ENCODE measurements at regions not wholly inside any gene's neighbourhood (a gene's known extent, or its start where the extent isn't known, plus 50 kb on each side); places are given as distances from the start of the nearest gene placed in this dataset.

GRCh38 chr12:59861635-59862034 is 265.8 kb downstream of the SLC16A7 start:
- Histone ChIP-seq H3K36me3 (ENCODE audit: control insufficient read depth, insufficient read depth, low read length) (no peaks in the 10 kb centered on the region), H3K4me1 (ENCODE audit: control insufficient read depth, insufficient read depth, low read length, poor library complexity, severe bottlenecking) (no peaks in the 10 kb centered on the region), H3K27ac (ENCODE audit: insufficient read depth, low read length, poor library complexity, severe bottlenecking) (no peak overlapping the region), H3K4me3 (ENCODE audit: low read depth, low read length) (no peak overlapping the region), H3K27me3 (ENCODE audit: control insufficient read depth, insufficient read depth, low read length) (no peaks in the 10 kb centered on the region), H3K9me3 (ENCODE audit: control insufficient read depth in 2 of 2, low read length in 2 of 2) (no peaks in the 10 kb centered on the region)
- DNase-seq (no peak), ATAC-seq (ENCODE audit: low read depth in 2 of 2) (no peak)
- Mint-ChIP-seq H3K36me3 (no peaks in the 10 kb centered on the region), H3K4me3 (no peak overlapping the region), H3K27ac (no peak overlapping the region), H3K4me1 (no peaks in the 10 kb centered on the region), H3K27me3 (no peaks in the 10 kb centered on the region), H3K9me3 (peaks cover 0 to 9% (median 3%) of the 10 kb centered on the region in 7 donors)

GRCh38 chr12:59867055-59867454 is 271.2 kb downstream of the SLC16A7 start:
- Histone ChIP-seq H3K36me3 (ENCODE audit: control insufficient read depth, insufficient read depth, low read length) (no peaks in the 10 kb centered on the region), H3K4me3 (ENCODE audit: low read depth, low read length) (no peak overlapping the region), H3K27me3 (ENCODE audit: control insufficient read depth, insufficient read depth, low read length) (no peaks in the 10 kb centered on the region), H3K4me1 (ENCODE audit: control insufficient read depth, insufficient read depth, low read length, poor library complexity, severe bottlenecking) (no peaks in the 10 kb centered on the region), H3K27ac (ENCODE audit: insufficient read depth, low read length, poor library complexity, severe bottlenecking) (no peak overlapping the region), H3K9me3 (ENCODE audit: control insufficient read depth in 2 of 2, low read length in 2 of 2) (no peaks in the 10 kb centered on the region)
- Mint-ChIP-seq H3K27me3 (no peaks in the 10 kb centered on the region), H3K36me3 (no peaks in the 10 kb centered on the region), H3K4me1 (no peaks in the 10 kb centered on the region), H3K9me3 (peaks cover 0 to 4% (median 0%) of the 10 kb centered on the region in 7 donors), H3K27ac (no peak overlapping the region), H3K4me3 (no peak overlapping the region)
- DNase-seq, result no peak
- ATAC-seq (ENCODE audit: low read depth in 2 of 2), result no peak

- no peak for DNase-seq
- no peaks in the 10 kb centered on the region for H3K36me3 Mint-ChIP-seq
- peaks cover 0 to 4% (median 0%) of the 10 kb centered on the region in 7 donors for H3K9me3 Mint-ChIP-seq
- no peaks in the 10 kb centered on the region for H3K9me3 ChIP-seq (ENCODE audit: control insufficient read depth in 2 of 2, low read length in 2 of 2)
- no peak overlapping the region for H3K27ac Mint-ChIP-seq
- H3K36me3 ChIP-seq (ENCODE audit: control insufficient read depth, insufficient read depth, low read length), result no peaks in the 10 kb centered on the region
- H3K4me3 Mint-ChIP-seq, result no peak overlapping the region
- H3K4me3 ChIP-seq (ENCODE audit: low read depth, low read length), result no peak overlapping the region
- H3K4me1 ChIP-seq (ENCODE audit: control insufficient read depth, insufficient read depth, low read length, poor library complexity, severe bottlenecking), result no peaks in the 10 kb centered on the region
- no peak overlapping the region for H3K27ac ChIP-seq (ENCODE audit: insufficient read depth, low read length, poor library complexity, severe bottlenecking)
- H3K27me3 Mint-ChIP-seq, result no peaks in the 10 kb centered on the region
- no peak for ATAC-seq (ENCODE audit: low read depth in 2 of 2)
- H3K4me1 Mint-ChIP-seq, result no peaks in the 10 kb centered on the region
- no peaks in the 10 kb centered on the region for H3K27me3 ChIP-seq (ENCODE audit: control insufficient read depth, insufficient read depth, low read length)
Observed at GRCh38 chr12:59867689-59868088, 271.9 kb downstream of the SLC16A7 start.

GRCh38 chr12:59871779-59872178 is 275.9 kb downstream of the SLC16A7 start:
- no peaks in the 10 kb centered on the region for H3K27me3 Mint-ChIP-seq
- no peaks in the 10 kb centered on the region for H3K9me3 ChIP-seq (ENCODE audit: control insufficient read depth in 2 of 2, low read length in 2 of 2)
- H3K4me3 Mint-ChIP-seq, result no peak overlapping the region
- DNase-seq (no peak), ATAC-seq (ENCODE audit: low read depth in 2 of 2) (no peak)
- H3K36me3 ChIP-seq (ENCODE audit: control insufficient read depth, insufficient read depth, low read length), result no peaks in the 10 kb centered on the region
- H3K4me3 ChIP-seq (ENCODE audit: low read depth, low read length), result no peak overlapping the region
- H3K4me1 Mint-ChIP-seq, result no peaks in the 10 kb centered on the region
- H3K27ac ChIP-seq (ENCODE audit: insufficient read depth, low read length, poor library complexity, severe bottlenecking), result no peak overlapping the region
- H3K27me3 ChIP-seq (ENCODE audit: control insufficient read depth, insufficient read depth, low read length), result no peaks in the 10 kb centered on the region
- no peaks in the 10 kb centered on the region for H3K4me1 ChIP-seq (ENCODE audit: control insufficient read depth, insufficient read depth, low read length, poor library complexity, severe bottlenecking)
- H3K36me3 Mint-ChIP-seq, result no peaks in the 10 kb centered on the region
- H3K9me3 Mint-ChIP-seq, result peaks cover 0 to 5% (median 2%) of the 10 kb centered on the region in 7 donors
- H3K27ac Mint-ChIP-seq, result no peak overlapping the region

GRCh38 chr12:59873136-59873535 is 277.3 kb downstream of the SLC16A7 start:
- no peaks in the 10 kb centered on the region for H3K4me1 ChIP-seq (ENCODE audit: control insufficient read depth, insufficient read depth, low read length, poor library complexity, severe bottlenecking)
- DNase-seq (no peak), ATAC-seq (ENCODE audit: low read depth in 2 of 2) (no peak)
- H3K27me3 Mint-ChIP-seq, result no peaks in the 10 kb centered on the region
- H3K36me3 ChIP-seq (ENCODE audit: control insufficient read depth, insufficient read depth, low read length), result no peaks in the 10 kb centered on the region
- H3K27ac ChIP-seq (ENCODE audit: insufficient read depth, low read length, poor library complexity, severe bottlenecking), result no peak overlapping the region
- no peaks in the 10 kb centered on the region for H3K36me3 Mint-ChIP-seq
- H3K9me3 ChIP-seq (ENCODE audit: control insufficient read depth in 2 of 2, low read length in 2 of 2), result no peaks in the 10 kb centered on the region
- H3K27ac Mint-ChIP-seq, result no peak overlapping the region
- peaks cover 0 to 5% (median 2%) of the 10 kb centered on the region in 7 donors for H3K9me3 Mint-ChIP-seq
- peak overlapping the region in 1 of 4 donors; percentile 2 for H3K4me3 Mint-ChIP-seq
- no peaks in the 10 kb centered on the region for H3K27me3 ChIP-seq (ENCODE audit: control insufficient read depth, insufficient read depth, low read length)
- no peaks in the 10 kb centered on the region for H3K4me1 Mint-ChIP-seq
- H3K4me3 ChIP-seq (ENCODE audit: low read depth, low read length), result no peak overlapping the region

GRCh38 chr12:59874781-59875180 is 279.0 kb downstream of the SLC16A7 start:
- no peak overlapping the region for H3K4me3 Mint-ChIP-seq
- Histone ChIP-seq H3K27me3 (ENCODE audit: control insufficient read depth, insufficient read depth, low read length) (no peaks in the 10 kb centered on the region), H3K9me3 (ENCODE audit: control insufficient read depth in 2 of 2, low read length in 2 of 2) (no peaks in the 10 kb centered on the region), H3K4me3 (ENCODE audit: low read depth, low read length) (no peak overlapping the region), H3K27ac (ENCODE audit: insufficient read depth, low read length, poor library complexity, severe bottlenecking) (no peak overlapping the region), H3K4me1 (ENCODE audit: control insufficient read depth, insufficient read depth, low read length, poor library complexity, severe bottlenecking) (no peaks in the 10 kb centered on the region), H3K36me3 (ENCODE audit: control insufficient read depth, insufficient read depth, low read length) (no peaks in the 10 kb centered on the region)
- no peak overlapping the region for H3K27ac Mint-ChIP-seq
- H3K4me1 Mint-ChIP-seq, result no peaks in the 10 kb centered on the region
- no peaks in the 10 kb centered on the region for H3K27me3 Mint-ChIP-seq
- no peaks in the 10 kb centered on the region for H3K36me3 Mint-ChIP-seq
- ATAC-seq (ENCODE audit: low read depth in 2 of 2), result no peak
- no peak for DNase-seq
- peaks cover 0 to 5% (median 2%) of the 10 kb centered on the region in 7 donors for H3K9me3 Mint-ChIP-seq

GRCh38 chr12:59886131-59886733 is 290.4 kb downstream of the SLC16A7 start:
- Mint-ChIP-seq H3K4me1 (no peaks in the 10 kb centered on the region), H3K36me3 (no peaks in the 10 kb centered on the region), H3K4me3 (no peak overlapping the region), H3K27ac (no peak overlapping the region), H3K9me3 (peaks cover 0 to 4% (median 2%) of the 10 kb centered on the region in 7 donors), H3K27me3 (no peaks in the 10 kb centered on the region)
- no peaks in the 10 kb centered on the region for H3K36me3 ChIP-seq (ENCODE audit: control insufficient read depth, insufficient read depth, low read length)
- no peak overlapping the region for H3K4me3 ChIP-seq (ENCODE audit: low read depth, low read length)
- H3K4me1 ChIP-seq (ENCODE audit: control insufficient read depth, insufficient read depth, low read length, poor library complexity, severe bottlenecking), result no peaks in the 10 kb centered on the region
- no peaks in the 10 kb centered on the region for H3K9me3 ChIP-seq (ENCODE audit: control insufficient read depth in 2 of 2, low read length in 2 of 2)
- H3K27me3 ChIP-seq (ENCODE audit: control insufficient read depth, insufficient read depth, low read length), result no peaks in the 10 kb centered on the region
- DNase-seq, result no peak
- ATAC-seq (ENCODE audit: low read depth in 2 of 2), result no peak
- no peak overlapping the region for H3K27ac ChIP-seq (ENCODE audit: insufficient read depth, low read length, poor library complexity, severe bottlenecking)

GRCh38 chr12:59887178-59887577 is 291.3 kb downstream of the SLC16A7 start:
- no peaks in the 10 kb centered on the region for H3K4me1 ChIP-seq (ENCODE audit: control insufficient read depth, insufficient read depth, low read length, poor library complexity, severe bottlenecking)
- H3K4me1 Mint-ChIP-seq, result no peaks in the 10 kb centered on the region
- no peaks in the 10 kb centered on the region for H3K36me3 Mint-ChIP-seq
- no peak overlapping the region for H3K27ac ChIP-seq (ENCODE audit: insufficient read depth, low read length, poor library complexity, severe bottlenecking)
- ATAC-seq (ENCODE audit: low read depth in 2 of 2) (no peak), DNase-seq (no peak)
- no peaks in the 10 kb centered on the region for H3K36me3 ChIP-seq (ENCODE audit: control insufficient read depth, insufficient read depth, low read length)
- H3K27me3 Mint-ChIP-seq, result no peaks in the 10 kb centered on the region
- no peak overlapping the region for H3K27ac Mint-ChIP-seq
- peaks cover 0 to 4% (median 2%) of the 10 kb centered on the region in 7 donors for H3K9me3 Mint-ChIP-seq
- no peak overlapping the region for H3K4me3 Mint-ChIP-seq
- H3K4me3 ChIP-seq (ENCODE audit: low read depth, low read length), result no peak overlapping the region
- H3K27me3 ChIP-seq (ENCODE audit: control insufficient read depth, insufficient read depth, low read length), result no peaks in the 10 kb centered on the region
- H3K9me3 ChIP-seq (ENCODE audit: control insufficient read depth in 2 of 2, low read length in 2 of 2), result no peaks in the 10 kb centered on the region
